Epithelial cell of esophagus (primary cell): ENCODE measurements at regions not wholly inside any gene's neighbourhood (a gene's known extent, or its start where the extent isn't known, plus 50 kb on each side); places are given as distances from the start of the nearest gene placed in this dataset.

Experiments used
- DNase-seq: peaks from one replicate; pipeline ENCODE4 v3.0.0; 2010; ENCODE audit warnings: low read depth
- H3K4me3 ChIP-seq: 2 replicates; pipeline ENCODE4 v1.5.1; 2011; ENCODE audit warnings: mild to moderate bottlenecking, low read length, control low read depth
- TF ChIP-seq, protein P1 (sequence below): IDR thresholded peaks from 2 replicates; pipeline ENCODE4 v1.5.1; 2011; ENCODE audit warnings: low read depth, mild to moderate bottlenecking, low read length, control low read depth, inconsistent platforms; ENCODE audit not compliant: insufficient read depth; ENCODE audit errors: missing control alignments

DNA sequence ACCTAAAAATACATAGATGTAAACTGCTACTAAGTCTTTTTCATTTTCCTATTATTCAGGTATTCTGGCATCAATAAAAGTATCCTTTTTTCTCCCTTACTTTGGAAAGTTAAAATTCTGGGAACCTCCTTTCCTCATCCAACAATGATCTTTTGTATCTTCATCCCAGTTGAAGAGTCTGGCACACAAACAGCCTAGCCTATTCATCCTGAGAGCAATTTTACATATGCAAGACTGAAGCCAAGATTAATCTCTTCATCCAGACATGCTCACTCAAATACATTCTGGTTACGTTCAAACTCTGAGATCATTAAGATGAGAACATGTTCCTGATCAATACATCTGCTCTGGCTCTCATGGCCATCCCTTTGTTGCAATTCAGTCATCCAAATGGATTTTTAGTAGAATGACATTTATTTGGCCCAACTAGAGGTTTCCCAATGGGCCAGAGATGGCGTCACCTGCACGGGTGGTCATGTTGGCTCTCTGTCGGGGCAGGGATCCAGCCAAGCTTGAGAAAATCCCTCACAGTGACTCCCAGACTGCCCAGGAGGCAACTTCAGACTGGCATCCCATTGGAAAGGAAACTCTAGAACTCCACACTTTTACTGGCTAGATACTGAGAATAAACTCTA, 135.3 kb upstream of the VCX2 start:
- DNase-seq, result no peak
- H3K4me3 ChIP-seq, result no peak overlapping the region
- TF ChIP-seq, protein P1, sequence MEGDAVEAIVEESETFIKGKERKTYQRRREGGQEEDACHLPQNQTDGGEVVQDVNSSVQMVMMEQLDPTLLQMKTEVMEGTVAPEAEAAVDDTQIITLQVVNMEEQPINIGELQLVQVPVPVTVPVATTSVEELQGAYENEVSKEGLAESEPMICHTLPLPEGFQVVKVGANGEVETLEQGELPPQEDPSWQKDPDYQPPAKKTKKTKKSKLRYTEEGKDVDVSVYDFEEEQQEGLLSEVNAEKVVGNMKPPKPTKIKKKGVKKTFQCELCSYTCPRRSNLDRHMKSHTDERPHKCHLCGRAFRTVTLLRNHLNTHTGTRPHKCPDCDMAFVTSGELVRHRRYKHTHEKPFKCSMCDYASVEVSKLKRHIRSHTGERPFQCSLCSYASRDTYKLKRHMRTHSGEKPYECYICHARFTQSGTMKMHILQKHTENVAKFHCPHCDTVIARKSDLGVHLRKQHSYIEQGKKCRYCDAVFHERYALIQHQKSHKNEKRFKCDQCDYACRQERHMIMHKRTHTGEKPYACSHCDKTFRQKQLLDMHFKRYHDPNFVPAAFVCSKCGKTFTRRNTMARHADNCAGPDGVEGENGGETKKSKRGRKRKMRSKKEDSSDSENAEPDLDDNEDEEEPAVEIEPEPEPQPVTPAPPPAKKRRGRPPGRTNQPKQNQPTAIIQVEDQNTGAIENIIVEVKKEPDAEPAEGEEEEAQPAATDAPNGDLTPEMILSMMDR, result no peak

DNA sequence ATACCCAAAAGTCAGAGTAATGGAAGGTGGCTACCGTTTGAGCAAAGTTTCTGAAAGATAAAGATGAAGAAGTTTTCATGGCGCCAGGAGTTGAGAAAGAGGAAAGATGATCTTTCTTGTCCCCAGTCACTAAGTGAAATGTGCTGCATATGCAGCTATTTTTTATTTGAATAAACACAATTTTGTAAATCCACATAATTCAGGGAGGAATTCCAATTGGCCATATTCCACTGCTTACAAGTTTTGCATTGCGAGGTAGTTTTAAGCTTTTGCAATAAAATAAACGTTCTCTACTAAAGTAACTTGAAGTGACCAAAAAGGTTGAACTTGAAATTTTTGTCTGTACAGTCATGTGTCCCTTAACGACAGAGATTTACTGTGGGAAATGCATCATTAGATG, 139.3 kb upstream of the VCX2 start:
- TF ChIP-seq, protein P1, result no peak
- no peak overlapping the region for H3K4me3 ChIP-seq
- no peak for DNase-seq

DNA sequence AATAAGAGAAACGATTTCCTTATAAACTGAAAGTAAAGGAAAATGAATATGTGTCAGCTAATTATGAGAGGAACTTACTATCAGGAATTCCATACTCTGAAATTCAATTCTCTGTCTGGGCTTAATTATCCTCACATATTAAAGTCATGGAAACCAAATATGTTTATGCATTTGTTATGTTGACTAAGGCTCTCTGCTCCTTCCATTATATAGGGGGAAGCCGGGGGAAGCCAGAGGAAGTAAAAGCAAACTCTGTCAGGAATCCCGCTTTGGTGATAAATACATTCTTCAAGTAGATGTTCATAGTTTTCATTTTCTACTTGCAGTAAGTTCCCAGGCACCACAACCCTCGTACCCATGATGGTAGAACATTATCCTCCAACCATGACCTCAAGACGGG, 142.8 kb upstream of the VCX2 start:
- H3K4me3 ChIP-seq, result no peak overlapping the region
- no peak for DNase-seq
- TF ChIP-seq, protein P1, result no peak

DNA sequence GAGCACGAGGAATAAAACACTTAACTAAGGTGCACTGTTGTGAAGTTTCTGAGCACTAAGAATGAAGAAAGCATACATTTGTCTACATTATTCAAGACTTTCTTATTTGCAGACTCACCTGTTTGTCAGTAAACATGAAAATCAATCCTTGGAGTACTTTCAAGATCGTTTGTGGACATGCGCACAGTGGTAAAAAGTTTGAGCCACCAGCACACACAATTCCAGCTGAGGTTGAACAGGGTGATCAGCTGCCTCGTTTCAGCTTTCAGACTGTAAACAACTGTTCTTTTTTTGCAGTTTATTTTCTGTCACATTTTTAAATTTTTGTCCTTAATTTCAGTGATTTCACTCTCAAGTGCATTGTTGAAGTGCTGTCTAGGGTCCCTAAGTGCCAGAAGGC, 143.8 kb upstream of the VCX2 start:
- H3K4me3 ChIP-seq, result no peak overlapping the region
- TF ChIP-seq, protein P1, result no peak
- DNase-seq, result no peak

DNA sequence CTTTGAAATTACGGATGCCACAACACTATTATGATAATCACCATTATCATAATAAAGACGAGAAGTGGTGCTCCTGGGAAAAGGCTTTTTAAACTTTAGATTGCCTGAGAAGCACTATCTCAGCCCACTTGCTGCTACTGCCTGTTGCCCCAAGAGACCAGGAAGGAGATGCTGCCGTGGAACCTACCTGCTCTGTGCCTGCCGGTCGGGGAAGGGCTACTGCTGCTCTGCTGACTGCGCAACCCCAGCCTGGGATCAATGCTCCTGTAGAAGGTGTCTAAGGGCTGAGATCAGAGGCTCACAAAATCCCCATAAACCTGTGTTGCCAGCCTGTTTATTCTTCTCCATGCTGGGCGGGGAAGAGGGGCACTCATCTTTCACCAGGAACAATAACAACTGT, 145.3 kb upstream of the VCX3B start:
- H3K4me3 ChIP-seq, result no peak overlapping the region
- TF ChIP-seq, protein P1, result no peak
- DNase-seq, result no peak

DNA sequence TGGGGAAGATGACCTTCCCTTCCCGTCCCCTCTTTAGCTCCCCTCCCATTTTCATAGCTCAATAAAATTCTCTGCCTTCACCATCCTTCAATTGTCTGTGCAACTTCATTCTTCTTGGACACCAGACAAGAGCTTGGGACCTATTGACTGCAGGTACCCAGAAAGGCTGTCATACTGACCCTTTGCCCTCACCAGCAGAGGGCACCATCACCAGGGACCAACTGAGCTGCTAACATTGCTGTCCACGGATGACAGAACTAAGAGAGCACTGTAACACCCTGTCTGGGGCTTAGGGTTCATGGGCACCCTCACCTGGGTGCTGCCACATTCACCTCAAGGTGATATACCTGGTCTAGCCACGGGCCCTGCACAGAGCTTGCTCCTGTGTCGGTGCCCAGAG, 141.3 kb upstream of the VCX3B start:
- H3K4me3 ChIP-seq, result no peak overlapping the region
- TF ChIP-seq, protein P1, result peak; percentile 41

DNA sequence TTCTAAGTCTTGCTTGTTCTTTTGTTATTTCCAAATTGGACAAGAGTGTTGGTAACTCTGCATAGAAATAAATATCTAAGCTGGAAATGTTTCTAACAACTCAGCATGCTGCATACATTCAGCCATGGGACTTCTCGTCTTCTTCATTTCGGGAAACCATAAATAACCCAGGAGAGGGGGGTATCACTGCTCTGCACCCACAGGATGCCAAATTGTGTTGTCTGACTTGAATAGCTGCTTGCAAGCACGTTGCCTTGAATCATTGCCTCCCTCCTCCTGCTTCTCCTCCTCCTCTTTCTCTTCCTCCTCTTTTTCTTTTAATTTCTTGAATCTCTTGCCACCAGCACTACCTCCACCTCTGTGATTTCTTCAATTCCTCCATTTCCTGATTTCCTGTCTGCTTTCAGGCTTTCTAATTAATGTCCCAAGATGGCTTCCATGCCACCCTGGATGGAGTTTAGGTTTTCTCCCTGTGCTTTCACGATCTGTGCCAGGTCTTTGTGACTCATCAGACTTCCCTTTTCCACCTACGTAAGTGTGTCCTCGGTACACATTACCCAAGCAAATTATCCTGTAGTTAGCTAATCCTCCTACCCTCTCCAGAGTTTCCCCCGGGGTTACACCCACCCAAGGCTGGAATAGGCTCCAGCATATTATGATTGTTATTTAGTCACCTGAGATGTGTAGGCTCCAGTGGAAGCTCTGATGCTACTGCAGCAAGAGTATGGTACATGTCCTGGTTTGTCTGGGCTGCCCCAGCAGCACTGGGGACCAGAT, 122.6 kb upstream of the VCX3B start:
- DNase-seq, result peak; percentile 80
- TF ChIP-seq, protein P1, result no peak
- no peak overlapping the region for H3K4me3 ChIP-seq

More for the DNA sequence above, 141.3 kb upstream of the VCX3B start:
- DNase-seq, result peak; percentile 21
